Stomach (tissue), 4 donors: ENCODE measurements at regions not wholly inside any gene's neighbourhood (a gene's known extent, or its start where the extent isn't known, plus 50 kb on each side); places are given as distances from the start of the nearest gene placed in this dataset.

ENCODE experiments used
- CTCF ChIP-seq, 7 experiments: fragments of 450-650 bp in 4 of 7; fragments of 200-600 bp in 3 of 7; sonication (generic) in 3 of 7; IDR thresholded peaks; one replicate each; pipeline ENCODE4 v1.5.1; 2016 to 2019; ENCODE audit warnings: antibody characterized with exemption in 7 of 7, control low read depth in 2 of 7, mild to moderate bottlenecking in 1 of 7
- POLR2AphosphoS5 ChIP-seq, 3 donors: sonication (generic); formaldehyde crosslinking; IDR thresholded peaks; one replicate each; pipeline ENCODE4 v1.6.1; 2016; ENCODE audit warnings: antibody characterized with exemption in 3 of 3

- TF ChIP-seq CTCF (IDR thresholded peaks at IDR 0.05) (no peak), POLR2AphosphoS5 (IDR thresholded peaks at IDR 0.05) (no peak)
Measured at GRCh38 chr4:189502841-189503435, 437.7 kb upstream of the FRG1 start.
